ENCODE measurements at regions not wholly inside any gene's neighbourhood (a gene's known extent, or its start where the extent isn't known, plus 50 kb on each side); places are given as distances from the start of the nearest gene placed in this dataset.

DNA sequence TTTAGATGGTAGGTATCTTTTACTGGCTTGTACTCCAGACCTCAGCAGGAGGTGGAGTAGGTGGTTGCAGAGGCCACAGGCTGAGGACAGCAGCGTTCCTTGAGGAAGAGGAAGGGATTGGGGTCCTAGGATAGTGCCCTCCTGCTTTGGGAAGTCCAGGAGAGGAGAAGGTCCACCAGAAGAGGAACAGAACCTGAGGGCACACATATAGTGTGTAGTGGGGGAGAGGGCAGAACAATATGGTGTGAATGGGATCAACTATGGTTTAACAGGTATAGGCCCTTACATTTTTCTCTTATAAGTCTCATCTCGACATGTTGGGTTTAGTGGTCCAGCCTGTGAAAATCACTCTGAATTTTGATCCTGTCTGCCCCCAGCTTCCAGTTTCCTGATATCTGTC lies 229.1 kb upstream of the ZBED5 start:
- in situ Hi-C loops (cut with MboI; ENCODE audit: low pct_unique_long_range_greater_than_20kb, low sequenced_read_pairs) = no loop called here

DNA sequence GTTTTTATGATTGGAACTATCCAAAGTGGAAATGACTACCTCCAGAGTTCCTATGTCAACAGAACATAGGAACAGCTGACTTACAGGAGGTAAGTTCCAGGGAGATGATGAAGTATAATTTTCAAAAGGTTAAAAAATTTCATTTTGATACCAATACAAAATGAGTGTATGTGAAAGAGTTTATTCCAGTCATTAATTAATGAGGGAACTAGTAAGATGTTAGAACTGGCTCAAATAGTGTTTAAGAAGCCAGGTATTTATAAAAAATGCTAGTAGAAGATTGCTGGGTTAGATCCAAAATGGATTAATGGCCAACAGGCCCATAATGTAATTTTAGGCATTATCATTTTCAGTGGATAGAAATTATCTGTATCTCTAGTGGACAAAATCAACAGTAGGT lies 227.7 kb upstream of the ZBED5 start:
- in situ Hi-C loops (cut with MboI; ENCODE audit: low pct_unique_long_range_greater_than_20kb, low sequenced_read_pairs) = no loop called here
- no peak for DNase-seq

More for the DNA sequence above, 229.1 kb upstream of the ZBED5 start:
- DNase-seq = no peak

GRCh38 chr11:11084337-11084736 lies 226.5 kb upstream of the ZBED5 start:
- in situ Hi-C loops (cut with MboI; ENCODE audit: low pct_unique_long_range_greater_than_20kb, low sequenced_read_pairs) = no loop called here

GRCh38 chr11:11083441-11083840 lies 225.6 kb upstream of the ZBED5 start:
- DNase-seq = no peak
- in situ Hi-C loops (cut with MboI; ENCODE audit: low pct_unique_long_range_greater_than_20kb, low sequenced_read_pairs) = no loop called here

More at GRCh38 chr11:11084337-11084736, 226.5 kb upstream of the ZBED5 start:
- no peak for DNase-seq

- in situ Hi-C loops (cut with MboI; ENCODE audit: low pct_unique_long_range_greater_than_20kb, low sequenced_read_pairs) = no loop called here
Measured at GRCh38 chr11:11082646-11083045, 224.8 kb upstream of the ZBED5 start.

GRCh38 chr11:11081776-11082175 lies 223.9 kb upstream of the ZBED5 start:
- in situ Hi-C loops (cut with MboI; ENCODE audit: low pct_unique_long_range_greater_than_20kb, low sequenced_read_pairs) = no loop called here
- no peak for DNase-seq

More at GRCh38 chr11:11082646-11083045, 224.8 kb upstream of the ZBED5 start:
- DNase-seq = no peak

GRCh38 chr11:11081288-11081687 lies 223.4 kb upstream of the ZBED5 start:
- no peak for DNase-seq
- in situ Hi-C loops (cut with MboI; ENCODE audit: low pct_unique_long_range_greater_than_20kb, low sequenced_read_pairs) = no loop called here

DNA sequence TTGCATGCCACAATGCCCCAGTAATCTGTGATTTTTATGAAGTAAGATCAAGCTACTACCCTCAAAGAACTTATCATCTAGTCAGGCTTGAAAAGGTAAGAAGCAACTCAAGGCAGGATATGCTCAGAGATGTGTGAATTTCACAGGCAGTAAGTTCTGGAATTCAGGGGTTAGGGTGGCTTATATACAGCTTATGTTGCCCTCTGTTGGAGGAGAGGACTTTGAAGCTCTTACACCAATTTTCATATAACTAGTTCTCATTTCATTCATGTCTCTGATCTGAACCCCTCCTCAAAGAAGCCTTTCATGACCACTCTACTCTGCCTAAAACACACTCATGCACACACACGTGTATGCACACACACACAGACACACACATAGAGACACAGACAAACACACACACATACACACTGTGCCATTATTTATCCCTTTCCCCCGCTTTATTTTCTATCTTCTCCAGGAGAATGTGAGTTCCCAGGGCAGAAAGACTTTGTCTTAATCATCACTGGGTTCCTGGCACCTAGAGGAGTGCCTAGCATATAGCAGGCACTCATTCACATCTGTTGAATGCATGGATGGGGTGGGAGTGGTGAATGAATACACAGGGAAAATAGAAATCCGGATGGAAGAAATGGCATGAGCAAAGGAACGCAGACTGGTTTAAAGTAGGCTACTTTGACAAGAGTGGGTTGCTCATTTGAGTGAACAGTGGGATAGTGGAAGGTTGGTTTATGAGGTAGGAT lies 220.7 kb upstream of the ZBED5 start:
- in situ Hi-C loops (cut with MboI; ENCODE audit: low pct_unique_long_range_greater_than_20kb, low sequenced_read_pairs) = no loop called here
- peak; percentile 50 for DNase-seq

DNA sequence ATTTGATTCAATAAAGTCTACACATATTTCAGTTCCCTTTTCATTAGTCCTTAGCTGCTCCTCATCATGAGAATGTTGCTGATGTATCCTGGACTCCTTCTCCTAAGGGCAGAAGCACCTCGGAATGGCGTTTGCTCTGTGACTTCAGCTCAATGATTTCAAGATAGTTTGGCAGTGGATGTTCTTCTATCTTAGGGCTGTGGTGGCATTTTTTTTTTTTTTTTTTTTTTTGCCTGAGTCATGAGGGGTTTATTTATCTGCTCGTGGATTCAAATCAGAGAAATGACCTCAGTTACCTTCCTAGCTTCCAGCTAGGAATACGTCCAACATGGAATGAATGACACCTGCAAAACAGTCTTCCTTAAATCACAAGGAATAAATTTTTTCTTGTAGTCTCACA lies 220.0 kb upstream of the ZBED5 start:
- no peak for DNase-seq
- in situ Hi-C loops (cut with MboI; ENCODE audit: low pct_unique_long_range_greater_than_20kb, low sequenced_read_pairs) = no loop called here

- peak; percentile 47 for DNase-seq
- in situ Hi-C loops (cut with MboI; ENCODE audit: low pct_unique_long_range_greater_than_20kb, low sequenced_read_pairs) = no loop called here
Measured at GRCh38 chr11:11076879-11077278, 219.0 kb upstream of the ZBED5 start.

DNA sequence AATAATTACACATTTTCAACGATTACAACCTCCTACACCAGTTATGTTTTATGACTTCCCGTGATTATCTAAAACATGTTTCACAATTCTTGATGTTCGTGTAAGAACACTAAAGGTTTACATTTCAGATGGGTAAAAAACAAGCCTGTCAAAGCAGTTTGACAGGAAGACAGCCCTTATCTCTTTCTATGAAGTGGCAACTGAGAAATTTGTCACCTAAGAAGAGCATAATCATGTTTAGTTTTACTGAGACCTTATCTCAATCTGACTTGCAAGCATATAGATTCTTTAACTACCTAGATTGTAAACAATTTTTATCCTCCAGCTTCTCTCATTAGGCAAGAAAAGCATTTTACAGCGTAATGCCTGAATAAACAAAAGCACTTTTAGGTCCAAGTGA lies 218.4 kb upstream of the ZBED5 start:
- DNase-seq = peak; percentile 58
- in situ Hi-C loops (cut with MboI; ENCODE audit: low pct_unique_long_range_greater_than_20kb, low sequenced_read_pairs) = no loop called here

- in situ Hi-C loops (cut with MboI; ENCODE audit: low pct_unique_long_range_greater_than_20kb, low sequenced_read_pairs) = no loop called here
- DNase-seq = peak; percentile 46
Measured at GRCh38 chr11:11075515-11076171, 217.8 kb upstream of the ZBED5 start.

- in situ Hi-C loops (cut with MboI; ENCODE audit: low pct_unique_long_range_greater_than_20kb, low sequenced_read_pairs) = no loop called here
- no peak for DNase-seq
Measured at GRCh38 chr11:11074686-11075335, 217.0 kb upstream of the ZBED5 start.

DNA sequence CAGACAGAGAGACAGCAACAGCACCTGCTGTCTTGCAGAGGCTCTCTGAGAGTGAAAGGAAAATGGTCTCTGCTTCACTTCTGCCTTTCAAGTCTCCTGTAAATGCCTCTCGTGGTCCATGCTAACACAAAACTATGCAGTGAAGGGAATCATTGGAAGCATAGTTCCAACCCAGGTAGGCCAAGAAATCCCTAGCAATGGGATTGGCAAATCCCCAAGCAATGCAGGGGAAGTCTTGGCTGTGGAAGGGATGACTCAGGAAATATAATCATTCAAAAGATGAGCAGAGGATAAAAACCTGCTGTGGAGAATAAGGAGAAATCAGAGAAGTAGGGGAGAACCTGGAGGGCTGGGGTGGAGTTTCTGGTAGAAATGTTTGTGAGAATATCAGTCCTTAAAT lies 216.1 kb upstream of the ZBED5 start:
- DNase-seq = no peak
- in situ Hi-C loops (cut with MboI; ENCODE audit: low pct_unique_long_range_greater_than_20kb, low sequenced_read_pairs) = no loop called here

DNA sequence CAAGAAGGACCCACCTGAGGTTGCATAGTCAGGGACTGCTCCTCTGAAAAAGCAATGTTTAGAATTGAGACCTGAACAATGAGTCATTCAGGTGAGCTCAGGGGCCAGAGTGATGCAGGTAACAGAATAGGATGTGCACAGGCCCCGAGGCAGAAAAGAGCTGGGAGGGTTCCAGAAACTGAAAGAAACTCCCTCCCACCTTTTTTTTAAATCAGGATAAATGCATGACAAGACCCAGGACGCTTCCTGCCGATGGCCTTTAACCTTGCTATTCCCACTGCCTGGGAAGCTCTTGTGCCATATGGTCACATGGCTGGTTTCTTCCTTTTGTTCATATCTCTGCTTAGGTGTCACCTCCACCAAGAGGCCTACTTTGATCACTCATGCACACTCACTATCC lies 214.2 kb upstream of the ZBED5 start:
- in situ Hi-C loops (cut with MboI; ENCODE audit: low pct_unique_long_range_greater_than_20kb, low sequenced_read_pairs) = no loop called here
- no peak for DNase-seq

DNA sequence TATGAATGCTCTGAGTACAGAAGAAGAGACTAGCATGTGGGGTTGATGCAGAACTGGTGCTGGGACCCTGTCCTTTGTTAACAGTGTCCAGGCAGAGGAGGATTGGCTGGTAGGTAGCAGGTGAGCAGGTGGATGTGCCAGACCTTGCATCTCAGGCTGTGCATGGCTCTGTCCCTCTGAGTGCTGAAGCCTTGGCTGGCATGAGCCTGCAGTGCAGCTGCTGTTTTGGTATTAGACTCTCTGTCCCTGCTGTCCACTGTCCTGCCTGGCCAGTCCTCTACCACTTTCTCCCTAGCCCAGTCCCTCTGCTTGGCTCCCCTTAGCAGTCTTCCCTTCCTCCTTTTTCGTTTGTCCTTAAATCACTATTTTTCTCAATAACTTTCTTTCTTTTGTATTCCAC lies 213.6 kb upstream of the ZBED5 start:
- no peak for DNase-seq

DNA sequence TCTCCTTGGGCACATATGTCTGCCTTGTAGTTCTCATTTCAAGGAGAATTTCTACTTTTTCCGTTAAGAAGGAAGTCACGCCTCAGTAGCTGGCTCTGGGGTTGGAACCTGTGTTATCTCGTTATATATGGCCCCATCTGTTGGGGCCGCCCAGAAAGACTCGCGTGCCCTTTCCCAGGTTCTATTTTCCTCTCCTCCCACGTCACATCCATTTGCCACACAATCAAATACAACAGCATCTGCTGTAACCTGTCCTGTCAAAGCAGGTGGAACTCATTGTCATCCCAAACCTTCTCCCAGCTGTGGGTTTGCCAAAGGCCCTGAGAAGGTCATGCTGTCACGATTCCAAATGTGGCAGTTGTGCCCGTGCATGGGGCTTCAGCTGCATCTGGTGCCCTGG lies 213.1 kb upstream of the ZBED5 start:
- in situ Hi-C loops (cut with MboI; ENCODE audit: low pct_unique_long_range_greater_than_20kb, low sequenced_read_pairs) = no loop called here

More for the DNA sequence above, 213.6 kb upstream of the ZBED5 start:
- in situ Hi-C loops (cut with MboI; ENCODE audit: low pct_unique_long_range_greater_than_20kb, low sequenced_read_pairs) = no loop called here

DNA sequence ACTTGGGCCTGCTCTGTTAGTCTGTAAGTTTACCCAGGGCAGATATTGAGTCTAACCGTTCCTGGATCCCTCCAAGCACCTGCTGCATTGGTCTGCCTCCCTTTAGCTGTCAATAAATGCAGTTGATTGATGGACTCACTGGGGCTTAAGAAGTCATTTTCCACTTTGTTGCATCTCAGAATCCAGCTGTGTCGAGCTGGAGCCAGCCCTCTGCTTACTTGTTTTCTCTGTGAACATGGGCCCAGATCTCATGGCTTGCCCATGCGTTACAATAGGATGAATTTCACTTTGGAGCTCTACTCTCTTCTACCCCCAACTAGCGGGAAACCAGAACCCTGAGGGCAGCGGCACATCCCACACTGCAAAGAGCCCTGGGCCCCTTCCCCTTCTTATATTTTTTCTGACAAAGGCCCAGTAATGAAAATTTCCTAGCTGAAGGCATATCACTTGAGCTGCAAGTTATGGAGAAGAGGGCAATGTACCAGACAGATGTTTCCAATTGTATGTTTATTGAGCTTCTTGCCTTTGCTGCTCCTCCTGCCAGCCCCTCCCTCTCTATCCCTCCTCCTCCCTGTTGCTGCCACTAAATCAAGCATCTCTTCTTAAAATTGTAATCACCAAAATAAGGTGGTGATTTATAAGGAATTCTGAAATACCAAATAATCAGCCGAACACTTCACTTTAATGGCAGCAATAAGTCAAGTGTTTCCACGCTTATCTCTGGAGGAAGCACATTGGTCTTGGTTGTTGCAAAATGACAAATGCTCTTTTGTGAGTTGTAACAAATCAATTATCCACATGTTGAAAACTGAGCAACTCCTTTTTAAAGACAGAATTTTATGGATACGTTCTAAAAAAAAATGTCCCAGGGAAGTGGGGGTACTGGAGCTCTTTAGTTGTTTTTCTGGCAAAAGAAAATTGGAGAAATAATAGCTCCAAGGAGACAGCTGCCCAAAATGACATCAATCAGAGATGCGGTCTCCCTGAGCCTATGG lies 212.3 kb upstream of the ZBED5 start:
- in situ Hi-C loops (cut with MboI; ENCODE audit: low pct_unique_long_range_greater_than_20kb, low sequenced_read_pairs) = no loop called here
- peak; percentile 63 for DNase-seq

More for the DNA sequence above, 213.1 kb upstream of the ZBED5 start:
- peak; percentile 95 for DNase-seq

DNA sequence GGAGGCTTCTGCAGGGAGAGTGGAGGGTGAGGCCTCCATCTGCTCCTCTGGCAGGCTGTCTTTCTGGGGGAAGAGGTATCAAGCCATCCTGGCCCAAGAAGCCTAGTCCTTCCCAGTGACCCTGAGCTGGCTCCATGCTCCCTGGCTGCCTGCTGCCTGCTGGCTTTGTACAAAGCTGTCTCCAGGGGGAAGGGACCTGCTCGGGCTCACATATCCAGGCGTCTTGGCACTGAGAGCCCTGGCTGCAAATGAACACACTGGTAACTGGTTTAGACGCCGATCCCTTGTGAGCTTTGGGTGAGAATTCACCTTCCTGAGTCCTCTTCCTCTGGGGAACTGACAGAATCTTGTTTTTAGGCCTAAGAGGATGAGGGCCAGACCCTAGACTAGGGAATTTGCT lies 210.3 kb upstream of the ZBED5 start:
- no peak for DNase-seq
- in situ Hi-C loops (cut with MboI; ENCODE audit: low pct_unique_long_range_greater_than_20kb, low sequenced_read_pairs) = no loop called here
